A673 (cell line): ENCODE measurements at regions not wholly inside any gene's neighbourhood (a gene's known extent, or its start where the extent isn't known, plus 50 kb on each side); places are given as distances from the start of the nearest gene placed in this dataset.

ENCODE experiments used
- CTCF ChIP-seq: fragments of 300-800, 200-600 bp; sonication (generic); conservative IDR thresholded peaks from 2 replicates; pipeline ENCODE4 v1.5.1; 2017; ENCODE audit warnings: low read depth, mild to moderate bottlenecking, antibody characterized with exemption, low read length, moderate library complexity, mixed read lengths
- EZH2 ChIP-seq: fragments of 200-600 bp; sonication (generic); IDR thresholded peaks from 2 replicates; pipeline ENCODE4 v1.6.1; 2017; ENCODE audit warnings: borderline replicate concordance, low read depth, mild to moderate bottlenecking, mixed read lengths, antibody characterized with exemption, low read length; ENCODE audit not compliant: poor library complexity, severe bottlenecking

- TF ChIP-seq CTCF = no peak
- TF ChIP-seq EZH2 = no peak
These were observed 443.8 kb downstream of the MED13L start for GRCh38 chr12:115833704-115834103.
